Activated naive CD4-positive, alpha-beta T cell treated with anti-CD3 and anti-CD28 coated beads, Interleukin-2, amount 10 ng/mL, durations not matched to agents 7 days and 5 days (primary cell): ENCODE measurements at regions not wholly inside any gene's neighbourhood (a gene's known extent, or its start where the extent isn't known, plus 50 kb on each side); places are given as distances from the start of the nearest gene placed in this dataset.

Source experiments
- CTCF ChIA-PET: fragments of 350-600 bp; sonication (Branson Sonifier 250); formaldehyde crosslinking; loops from one replicate; lab custom pipeline; 2021; ENCODE audit warnings: antibody characterized with exemption; lab: Charles Lee
- DNase-seq: peaks from one replicate; pipeline ENCODE4 v3.0.0-alpha.2; 2020
- H3K27ac Mint-ChIP-seq: one replicate; pipeline ENCODE4 v1.8.0; 2021; ENCODE audit warnings: mild to moderate bottlenecking, moderate library complexity, mixed read lengths
- H3K27me3 Mint-ChIP-seq: one replicate; pipeline ENCODE4 v1.8.0; 2021; ENCODE audit warnings: mild to moderate bottlenecking, mixed read lengths
- H3K36me3 Mint-ChIP-seq: one replicate; pipeline ENCODE4 v1.8.0; 2021; ENCODE audit warnings: mixed read lengths
- H3K4me1 Mint-ChIP-seq: one replicate; pipeline ENCODE4 v1.8.0; 2021; ENCODE audit warnings: mixed read lengths
- H3K4me3 Mint-ChIP-seq: one replicate; pipeline ENCODE4 v1.8.0; 2021; ENCODE audit warnings: mild to moderate bottlenecking, moderate library complexity, mixed read lengths
- H3K9me3 Mint-ChIP-seq: one replicate; pipeline ENCODE4 v1.8.0; 2021; ENCODE audit warnings: mixed read lengths

- CTCF ChIA-PET = no interaction called here
- H3K4me1 Mint-ChIP-seq = no peaks in the 10 kb centered on the region
- no peak overlapping the region for H3K4me3 Mint-ChIP-seq
- H3K27me3 Mint-ChIP-seq = no peaks in the 10 kb centered on the region
- H3K27ac Mint-ChIP-seq = no peak overlapping the region
- H3K36me3 Mint-ChIP-seq = no peaks in the 10 kb centered on the region
- no peak for DNase-seq
- H3K9me3 Mint-ChIP-seq = no peaks in the 10 kb centered on the region
Measured at GRCh38 chr7:88647825-88648224, 111.7 kb upstream of the ZNF804B start.

GRCh38 chr7:88638583-88638982, 120.9 kb upstream of the ZNF804B start:
- no peak for DNase-seq
- Mint-ChIP-seq H3K9me3 (no peaks in the 10 kb centered on the region), H3K4me1 (no peaks in the 10 kb centered on the region), H3K27ac (no peak overlapping the region), H3K27me3 (no peaks in the 10 kb centered on the region), H3K4me3 (no peak overlapping the region), H3K36me3 (no peaks in the 10 kb centered on the region)
- CTCF ChIA-PET = no interaction called here

- Mint-ChIP-seq H3K4me1 (no peaks in the 10 kb centered on the region), H3K27me3 (no peaks in the 10 kb centered on the region), H3K4me3 (no peak overlapping the region), H3K27ac (no peak overlapping the region), H3K9me3 (no peaks in the 10 kb centered on the region), H3K36me3 (no peaks in the 10 kb centered on the region)
- CTCF ChIA-PET = no interaction called here
- no peak for DNase-seq
Measured at GRCh38 chr7:88637795-88638194, 121.7 kb upstream of the ZNF804B start.

GRCh38 chr7:88635149-88635548, 124.4 kb upstream of the ZNF804B start:
- Mint-ChIP-seq H3K36me3 (no peaks in the 10 kb centered on the region), H3K27ac (no peak overlapping the region), H3K4me1 (no peaks in the 10 kb centered on the region), H3K4me3 (no peak overlapping the region), H3K27me3 (no peaks in the 10 kb centered on the region), H3K9me3 (no peaks in the 10 kb centered on the region)
- CTCF ChIA-PET = no interaction called here
- DNase-seq = no peak

GRCh38 chr7:88629559-88629958, 129.9 kb upstream of the ZNF804B start:
- no peak overlapping the region for H3K27ac Mint-ChIP-seq
- H3K4me1 Mint-ChIP-seq = no peaks in the 10 kb centered on the region
- no peaks in the 10 kb centered on the region for H3K9me3 Mint-ChIP-seq
- H3K36me3 Mint-ChIP-seq = no peaks in the 10 kb centered on the region
- CTCF ChIA-PET = no interaction called here
- no peak for DNase-seq
- no peaks in the 10 kb centered on the region for H3K27me3 Mint-ChIP-seq
- no peak overlapping the region for H3K4me3 Mint-ChIP-seq

- DNase-seq = no peak
- H3K4me3 Mint-ChIP-seq = no peak overlapping the region
- H3K27me3 Mint-ChIP-seq = no peaks in the 10 kb centered on the region
Measured at GRCh38 chr7:88628363-88629085, 131.0 kb upstream of the ZNF804B start.

GRCh38 chr7:88617185-88617584, 142.3 kb upstream of the ZNF804B start:
- Mint-ChIP-seq H3K4me1 (no peaks in the 10 kb centered on the region), H3K27me3 (no peaks in the 10 kb centered on the region)
- CTCF ChIA-PET = no interaction called here

More at GRCh38 chr7:88628363-88629085, 131.0 kb upstream of the ZNF804B start:
- CTCF ChIA-PET = no interaction called here
- no peak overlapping the region for H3K27ac Mint-ChIP-seq
- no peaks in the 10 kb centered on the region for H3K36me3 Mint-ChIP-seq
- H3K4me1 Mint-ChIP-seq = no peaks in the 10 kb centered on the region
- no peaks in the 10 kb centered on the region for H3K9me3 Mint-ChIP-seq

GRCh38 chr7:88615336-88615735, 144.2 kb upstream of the ZNF804B start:
- Mint-ChIP-seq H3K9me3 (no peaks in the 10 kb centered on the region), H3K27ac (no peak overlapping the region), H3K36me3 (no peaks in the 10 kb centered on the region), H3K4me1 (no peaks in the 10 kb centered on the region), H3K4me3 (no peak overlapping the region), H3K27me3 (no peaks in the 10 kb centered on the region)
- CTCF ChIA-PET = no interaction called here
- DNase-seq = no peak

More at GRCh38 chr7:88617185-88617584, 142.3 kb upstream of the ZNF804B start:
- no peak for DNase-seq
- Mint-ChIP-seq H3K36me3 (no peaks in the 10 kb centered on the region), H3K27ac (no peak overlapping the region), H3K9me3 (no peaks in the 10 kb centered on the region), H3K4me3 (no peak overlapping the region)

- no peak overlapping the region for H3K4me3 Mint-ChIP-seq
- no peaks in the 10 kb centered on the region for H3K36me3 Mint-ChIP-seq
- no peak overlapping the region for H3K27ac Mint-ChIP-seq
- no peaks in the 10 kb centered on the region for H3K4me1 Mint-ChIP-seq
- H3K9me3 Mint-ChIP-seq = no peaks in the 10 kb centered on the region
- DNase-seq = no peak
- H3K27me3 Mint-ChIP-seq = no peaks in the 10 kb centered on the region
- CTCF ChIA-PET = no interaction called here
Measured at GRCh38 chr7:88614736-88615135, 144.8 kb upstream of the ZNF804B start.

- no peaks in the 10 kb centered on the region for H3K27me3 Mint-ChIP-seq
- DNase-seq = no peak
- no peak overlapping the region for H3K27ac Mint-ChIP-seq
- CTCF ChIA-PET = no interaction called here
- no peaks in the 10 kb centered on the region for H3K36me3 Mint-ChIP-seq
- H3K4me3 Mint-ChIP-seq = no peak overlapping the region
- no peaks in the 10 kb centered on the region for H3K4me1 Mint-ChIP-seq
- no peaks in the 10 kb centered on the region for H3K9me3 Mint-ChIP-seq
Measured at GRCh38 chr7:88610942-88611341, 148.6 kb upstream of the ZNF804B start.

GRCh38 chr7:88600695-88601094, 158.8 kb upstream of the ZNF804B start:
- no peaks in the 10 kb centered on the region for H3K36me3 Mint-ChIP-seq
- no peaks in the 10 kb centered on the region for H3K27me3 Mint-ChIP-seq
- H3K4me3 Mint-ChIP-seq = no peak overlapping the region
- CTCF ChIA-PET = no interaction called here
- H3K27ac Mint-ChIP-seq = no peak overlapping the region
- DNase-seq = no peak
- H3K9me3 Mint-ChIP-seq = no peaks in the 10 kb centered on the region
- no peaks in the 10 kb centered on the region for H3K4me1 Mint-ChIP-seq

- Mint-ChIP-seq H3K4me3 (no peak overlapping the region), H3K4me1 (no peaks in the 10 kb centered on the region), H3K27ac (no peak overlapping the region), H3K27me3 (no peaks in the 10 kb centered on the region), H3K36me3 (no peaks in the 10 kb centered on the region), H3K9me3 (no peaks in the 10 kb centered on the region)
- CTCF ChIA-PET = no interaction called here
- DNase-seq = no peak
Measured at GRCh38 chr7:88599528-88599927, 160.0 kb upstream of the ZNF804B start.

- Mint-ChIP-seq H3K27me3 (no peaks in the 10 kb centered on the region), H3K4me1 (no peaks in the 10 kb centered on the region), H3K27ac (no peak overlapping the region), H3K4me3 (no peak overlapping the region), H3K36me3 (no peaks in the 10 kb centered on the region), H3K9me3 (no peaks in the 10 kb centered on the region)
- CTCF ChIA-PET = no interaction called here
- DNase-seq = no peak
Measured at GRCh38 chr7:88597941-88598425, 161.5 kb upstream of the ZNF804B start.

GRCh38 chr7:88590963-88591362, 168.5 kb upstream of the ZNF804B start:
- no peaks in the 10 kb centered on the region for H3K27me3 Mint-ChIP-seq
- CTCF ChIA-PET = no interaction called here
- no peak overlapping the region for H3K27ac Mint-ChIP-seq
- H3K9me3 Mint-ChIP-seq = no peaks in the 10 kb centered on the region
- no peaks in the 10 kb centered on the region for H3K4me1 Mint-ChIP-seq
- no peak for DNase-seq
- no peak overlapping the region for H3K4me3 Mint-ChIP-seq
- H3K36me3 Mint-ChIP-seq = no peaks in the 10 kb centered on the region

- Mint-ChIP-seq H3K36me3 (no peaks in the 10 kb centered on the region), H3K9me3 (no peaks in the 10 kb centered on the region), H3K4me1 (no peaks in the 10 kb centered on the region), H3K27me3 (no peaks in the 10 kb centered on the region), H3K4me3 (no peak overlapping the region), H3K27ac (no peak overlapping the region)
- CTCF ChIA-PET = no interaction called here
- no peak for DNase-seq
Measured at GRCh38 chr7:88589927-88590326, 169.6 kb upstream of the ZNF804B start.
